Coronary artery (tissue), 2 donors: ENCODE measurements at regions not wholly inside any gene's neighbourhood (a gene's known extent, or its start where the extent isn't known, plus 50 kb on each side); places are given as distances from the start of the nearest gene placed in this dataset.

Experiments
- DNase-seq: peaks from one replicate; pipeline ENCODE4 v3.0.0-alpha.2; 2017; ENCODE audit warnings: low spot score
- H3K27ac ChIP-seq, 2 donors: fragments of 200-600 bp; sonication (generic); one replicate each; pipeline ENCODE4 v1.5.1; 2016 to 2019
- H3K4me3 ChIP-seq: fragments of 200-600 bp; sonication (generic); 2 replicates; pipeline ENCODE4 v1.5.1; 2016; ENCODE audit warnings: mild to moderate bottlenecking, moderate library complexity
- TF ChIP-seq, protein P1 (sequence below): fragments of 200-600 bp; sonication (generic); IDR thresholded peaks from one replicate; pipeline ENCODE4 v1.5.1; 2019; ENCODE audit warnings: antibody characterized with exemption

DNA sequence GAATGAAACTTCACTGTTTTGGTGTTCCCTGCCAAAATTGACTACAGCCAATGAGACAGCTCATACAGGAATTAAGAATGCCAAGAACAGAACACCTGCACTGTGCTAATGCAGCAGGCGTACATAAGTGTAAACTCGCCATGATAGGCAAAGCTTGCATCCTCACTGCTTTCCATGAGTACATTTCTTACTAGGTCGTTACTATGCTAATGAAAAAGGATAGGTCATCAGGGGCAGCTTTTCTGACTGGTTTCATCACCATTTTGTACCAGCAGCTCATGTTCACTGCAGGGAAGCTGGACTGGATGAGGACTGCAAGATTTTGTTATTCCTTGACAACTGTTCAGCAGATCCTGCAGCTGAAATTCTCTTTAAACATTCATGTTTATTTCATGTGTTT is 1383.8 kb downstream of the EFNB2 start:
- Histone ChIP-seq H3K27ac (no peak overlapping the region), H3K4me3 (no peak overlapping the region)
- TF ChIP-seq, protein P1, sequence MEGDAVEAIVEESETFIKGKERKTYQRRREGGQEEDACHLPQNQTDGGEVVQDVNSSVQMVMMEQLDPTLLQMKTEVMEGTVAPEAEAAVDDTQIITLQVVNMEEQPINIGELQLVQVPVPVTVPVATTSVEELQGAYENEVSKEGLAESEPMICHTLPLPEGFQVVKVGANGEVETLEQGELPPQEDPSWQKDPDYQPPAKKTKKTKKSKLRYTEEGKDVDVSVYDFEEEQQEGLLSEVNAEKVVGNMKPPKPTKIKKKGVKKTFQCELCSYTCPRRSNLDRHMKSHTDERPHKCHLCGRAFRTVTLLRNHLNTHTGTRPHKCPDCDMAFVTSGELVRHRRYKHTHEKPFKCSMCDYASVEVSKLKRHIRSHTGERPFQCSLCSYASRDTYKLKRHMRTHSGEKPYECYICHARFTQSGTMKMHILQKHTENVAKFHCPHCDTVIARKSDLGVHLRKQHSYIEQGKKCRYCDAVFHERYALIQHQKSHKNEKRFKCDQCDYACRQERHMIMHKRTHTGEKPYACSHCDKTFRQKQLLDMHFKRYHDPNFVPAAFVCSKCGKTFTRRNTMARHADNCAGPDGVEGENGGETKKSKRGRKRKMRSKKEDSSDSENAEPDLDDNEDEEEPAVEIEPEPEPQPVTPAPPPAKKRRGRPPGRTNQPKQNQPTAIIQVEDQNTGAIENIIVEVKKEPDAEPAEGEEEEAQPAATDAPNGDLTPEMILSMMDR = no peak
- DNase-seq = no peak

DNA sequence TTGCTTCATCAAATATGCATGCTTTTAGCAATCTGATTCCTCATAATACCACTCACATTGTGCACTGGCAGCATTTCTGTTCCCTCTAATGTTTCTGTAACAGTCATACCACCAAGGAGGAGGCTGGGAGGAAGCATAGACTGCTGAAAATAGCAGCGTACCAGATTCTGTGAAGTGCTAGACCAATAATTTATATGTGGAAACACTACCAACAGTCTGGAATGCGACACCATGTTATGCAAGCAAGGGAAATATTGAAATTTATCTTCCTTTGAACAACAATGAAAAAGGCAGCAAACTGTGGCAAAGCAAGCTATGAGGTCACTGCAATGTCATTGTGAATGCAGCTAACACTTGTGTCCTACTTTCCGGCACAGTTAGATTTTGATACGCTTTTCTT is 1388.0 kb downstream of the EFNB2 start:
- no peak for DNase-seq
- Histone ChIP-seq H3K4me3 (no peak overlapping the region), H3K27ac (no peak overlapping the region)
- TF ChIP-seq, protein P1 = no peak

DNA sequence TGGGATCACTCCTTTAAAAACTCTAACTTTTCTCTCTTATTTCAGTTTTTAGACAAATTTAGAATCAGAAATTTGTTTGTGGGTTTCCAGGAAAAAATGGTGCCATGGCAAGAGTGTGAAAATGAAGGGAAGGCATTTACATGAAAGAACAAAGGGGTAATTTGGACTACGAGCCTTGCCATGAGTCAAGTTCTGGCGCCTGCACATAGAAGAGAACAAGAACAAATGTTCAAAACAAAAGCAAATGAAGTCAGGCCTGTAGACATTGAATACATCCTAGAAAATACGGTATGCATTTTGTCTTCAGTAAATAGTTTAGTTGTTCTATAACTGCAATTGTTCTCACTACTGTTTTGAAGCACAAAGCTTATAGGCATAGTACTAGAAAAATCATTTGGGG is 1390.5 kb downstream of the EFNB2 start:
- DNase-seq = no peak
- no peak overlapping the region for H3K4me3 ChIP-seq
- H3K27ac ChIP-seq = no peak overlapping the region
- TF ChIP-seq, protein P1 = no peak

DNA sequence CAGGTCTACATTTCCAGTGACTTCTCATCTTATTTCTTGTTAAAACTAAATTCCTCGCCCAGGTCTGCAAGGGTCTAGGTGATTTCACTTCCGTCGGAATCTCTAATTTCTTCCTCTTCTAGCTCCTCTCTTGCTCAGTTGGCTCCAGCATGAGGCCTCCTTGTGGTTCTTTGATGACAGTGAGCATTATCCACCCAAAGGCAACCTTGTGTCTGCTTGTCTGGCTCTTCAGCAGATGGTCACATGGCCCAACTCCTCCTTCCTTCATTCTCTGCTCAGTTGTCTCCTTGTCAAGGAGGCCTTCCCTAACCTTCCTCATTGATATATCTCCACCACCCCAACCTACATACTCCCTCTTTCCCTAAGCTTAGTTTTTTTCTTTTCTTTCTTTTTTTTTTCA is 1391.4 kb downstream of the EFNB2 start:
- TF ChIP-seq, protein P1 = no peak
- Histone ChIP-seq H3K27ac (no peak overlapping the region), H3K4me3 (no peak overlapping the region)
- DNase-seq = no peak

DNA sequence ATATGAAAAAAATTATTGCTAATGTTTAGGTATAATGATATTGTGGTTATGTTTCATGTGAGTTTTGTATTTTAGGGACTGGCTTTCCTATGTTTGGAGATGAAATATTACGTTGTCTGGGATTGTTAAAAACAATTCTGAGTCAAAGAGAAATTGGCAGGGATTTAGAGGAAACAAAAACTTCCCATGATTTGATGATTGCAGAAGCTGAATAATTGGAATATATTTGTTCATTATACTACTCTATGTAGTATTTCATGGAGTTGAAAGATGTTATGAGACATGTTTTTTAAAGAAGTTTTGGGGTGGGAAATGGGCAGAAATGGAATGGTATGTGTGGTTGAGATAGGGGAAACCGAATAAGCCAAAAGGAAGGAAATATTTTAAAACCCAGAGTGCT is 1392.9 kb downstream of the EFNB2 start:
- H3K4me3 ChIP-seq = no peak overlapping the region
- no peak for DNase-seq
- TF ChIP-seq, protein P1 = no peak
- H3K27ac ChIP-seq = no peak overlapping the region

DNA sequence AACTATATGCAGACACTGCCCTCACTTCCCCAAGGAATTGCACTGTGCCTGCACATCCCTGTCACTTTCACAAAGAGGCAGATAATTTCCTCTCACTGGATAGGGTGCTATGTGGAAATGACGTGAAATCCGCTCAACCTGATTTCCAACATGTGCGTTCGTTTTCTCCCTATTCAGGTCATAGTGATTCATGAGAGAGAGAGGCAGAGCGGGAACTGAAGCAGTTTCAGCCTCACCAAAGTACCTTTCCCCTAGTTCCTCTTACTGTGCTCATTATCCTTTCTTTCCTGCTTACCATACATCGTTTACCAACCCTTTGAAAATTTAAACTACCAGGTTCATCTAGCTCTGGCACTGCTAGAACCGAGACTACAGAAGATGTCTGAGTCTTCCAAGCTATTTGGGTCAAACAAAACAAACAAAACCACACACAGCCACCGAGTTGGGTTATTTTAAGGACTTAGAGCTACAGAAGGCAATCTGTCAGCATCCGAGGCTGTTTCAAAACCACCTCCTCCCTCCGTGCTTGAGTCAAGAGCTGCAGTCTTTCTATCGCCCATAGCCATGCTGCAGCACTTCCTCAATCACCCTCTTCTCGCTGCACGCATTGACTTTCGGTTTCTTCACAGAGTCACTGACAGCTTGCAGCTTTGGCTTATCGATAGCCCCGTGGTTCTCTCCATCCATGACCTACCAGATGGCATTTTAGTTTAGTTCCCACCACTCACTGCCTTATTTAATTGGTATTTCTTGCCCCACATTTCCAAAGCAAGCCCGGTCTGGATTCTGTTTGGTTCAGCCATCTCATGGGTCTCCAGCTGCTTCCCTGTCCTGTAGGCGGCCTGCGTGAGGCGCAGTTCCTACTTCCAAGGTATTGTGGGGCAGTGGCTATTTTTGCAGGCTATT is 1395.8 kb downstream of the EFNB2 start:
- TF ChIP-seq, protein P1 = peak; percentile 17
- no peak for DNase-seq
- Histone ChIP-seq H3K27ac (peak overlapping the region; percentile 28 to 74), H3K4me3 (peak overlapping the region; percentile 69)

DNA sequence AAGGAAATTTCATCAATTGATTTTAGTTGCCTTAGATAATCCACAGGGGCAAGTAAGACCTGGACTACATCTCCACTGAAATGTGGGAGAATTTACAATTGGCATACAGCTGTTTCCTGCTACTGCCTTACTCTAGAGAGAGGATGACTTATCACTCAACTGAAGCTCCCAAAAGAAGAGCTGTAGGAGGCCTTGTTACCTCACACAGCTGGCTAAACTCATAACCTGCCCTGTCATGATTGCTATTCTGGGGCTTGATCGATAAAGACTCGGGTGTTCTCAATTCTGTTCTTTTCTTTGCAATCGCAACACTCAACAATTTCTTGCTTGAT is 1396.4 kb downstream of the EFNB2 start:
- TF ChIP-seq, protein P1 = no peak
- H3K4me3 ChIP-seq = peak overlapping the region; percentile 69
- no peak overlapping the region for H3K27ac ChIP-seq
- DNase-seq = no peak
